SU-DHL-6 (cell line): ENCODE measurements at regions not wholly inside any gene's neighbourhood (a gene's known extent, or its start where the extent isn't known, plus 50 kb on each side); places are given as distances from the start of the nearest gene placed in this dataset.

Experiments
- H2AFZ ChIP-seq: fragments of 200-600 bp; sonication (generic); 2 replicates; pipeline ENCODE4 v1.6.1; 2014; ENCODE audit warnings: low read depth, mild to moderate bottlenecking, moderate library complexity, mixed read lengths, antibody characterized with exemption, low read length; ENCODE audit not compliant: severe bottlenecking
- H3F3A ChIP-seq: fragments of 200-600 bp; shearing (Covaris generic); 2 replicates; pipeline ENCODE4 v1.6.0; 2016; ENCODE audit warnings: antibody characterized with exemption, mild to moderate bottlenecking; ENCODE audit not compliant: insufficient read depth
- H3K27ac ChIP-seq: fragments of 200-600 bp; sonication (generic); 2 replicates; pipeline ENCODE4 v1.5.1; 2016; ENCODE audit warnings: low read depth, mild to moderate bottlenecking, low read length, moderate library complexity, mixed read lengths
- H3K27me3 ChIP-seq: fragments of 200-600 bp; sonication (generic), shearing (Covaris generic); 2 replicates; pipeline ENCODE4 v1.6.0; 2014; ENCODE audit warnings: mild to moderate bottlenecking, low read length
- H3K36me3 ChIP-seq: fragments of 200-600 bp; sonication (generic); 2 replicates; pipeline ENCODE4 v1.6.1; 2014; ENCODE audit warnings: mild to moderate bottlenecking, low read length, mixed read lengths
- H3K4me2 ChIP-seq: fragments of 300-600, 200-600 bp; shearing (Covaris generic), sonication (generic); 2 replicates; pipeline ENCODE4 v1.6.0; 2014; ENCODE audit warnings: low read length, low read depth, mild to moderate bottlenecking; ENCODE audit not compliant: poor library complexity, severe bottlenecking
- H3K4me3 ChIP-seq: fragments of 200-600 bp; sonication (generic); 2 replicates; pipeline ENCODE4 v1.5.1; 2014; ENCODE audit warnings: antibody characterized with exemption, low read length, mild to moderate bottlenecking, mixed read lengths; ENCODE audit not compliant: insufficient read depth, poor library complexity, severe bottlenecking
- H3K79me2 ChIP-seq: fragments of 200-600 bp; sonication (generic); 2 replicates; pipeline ENCODE4 v1.6.1; 2014; ENCODE audit warnings: mild to moderate bottlenecking, low read length, moderate library complexity; ENCODE audit not compliant: insufficient read depth
- H3K9ac ChIP-seq: fragments of 200-600 bp; sonication (generic); 2 replicates; pipeline ENCODE4 v1.7.0; 2014; ENCODE audit warnings: mild to moderate bottlenecking, low read length
- H3K9me2 ChIP-seq: fragments of 200-600 bp; sonication (generic); replicated peaks from 2 replicates; pipeline ENCODE4 v1.6.1; 2014; ENCODE audit warnings: low read length; ENCODE audit not compliant: insufficient read depth
- H3K9me3 ChIP-seq: fragments of 200-600 bp; sonication (generic); 2 replicates; pipeline ENCODE4 v1.6.1; 2014; ENCODE audit warnings: low read length, mixed read lengths; ENCODE audit not compliant: insufficient read depth
- H4K20me1 ChIP-seq: fragments of 200-600 bp; sonication (generic); 2 replicates; pipeline ENCODE4 v1.6.1; 2014; ENCODE audit warnings: low read depth, mild to moderate bottlenecking, antibody characterized with exemption, low read length, moderate library complexity, mixed read lengths
- CTCF ChIP-seq: fragments of 200-600 bp; sonication (generic); IDR thresholded peaks from one replicate; pipeline ENCODE4 v1.5.1; 2017; ENCODE audit warnings: antibody characterized with exemption, mild to moderate bottlenecking, low read length, moderate library complexity; ENCODE audit not compliant: insufficient read depth, poor library complexity, severe bottlenecking
- EZH2phosphoT487 ChIP-seq: fragments of 200-600 bp; sonication (generic), shearing (Covaris generic); conservative IDR thresholded peaks from 2 replicates; pipeline ENCODE4 v1.6.1; 2018; ENCODE audit warnings: mild to moderate bottlenecking, antibody characterized with exemption, low read length, moderate library complexity, mixed read lengths

GRCh38 chr20:21632735-21633053 is 72.8 kb upstream of the PAX1 start:
- Histone ChIP-seq H3K9me2 (no peaks in the 10 kb centered on the region), H3K4me2 (no peak overlapping the region), H3F3A (no peaks in the 10 kb centered on the region), H4K20me1 (no peaks in the 10 kb centered on the region), H3K79me2 (no peaks in the 10 kb centered on the region), H3K9ac (no peak overlapping the region), H2AFZ (no peak overlapping the region), H3K36me3 (no peaks in the 10 kb centered on the region), H3K4me3 (no peak overlapping the region), H3K9me3 (no peaks in the 10 kb centered on the region), H3K27ac (no peak overlapping the region), H3K27me3 (no peaks in the 10 kb centered on the region)
- TF ChIP-seq EZH2phosphoT487: no peak

- Histone ChIP-seq H3K36me3 (no peaks in the 10 kb centered on the region), H3K9ac (no peak overlapping the region), H3K9me3 (no peaks in the 10 kb centered on the region), H3K4me2 (no peak overlapping the region), H3K27ac (no peak overlapping the region), H3K27me3 (no peaks in the 10 kb centered on the region), H3K79me2 (no peaks in the 10 kb centered on the region), H4K20me1 (no peaks in the 10 kb centered on the region), H3F3A (no peaks in the 10 kb centered on the region), H3K9me2 (no peaks in the 10 kb centered on the region; the same call in 1 of the 2 replicates), H3K4me3 (no peak overlapping the region), H2AFZ (no peak overlapping the region)
- TF ChIP-seq EZH2phosphoT487 (no peak), CTCF (no peak)
Observed at GRCh38 chr20:21632031-21632734, 73.3 kb upstream of the PAX1 start.

DNA sequence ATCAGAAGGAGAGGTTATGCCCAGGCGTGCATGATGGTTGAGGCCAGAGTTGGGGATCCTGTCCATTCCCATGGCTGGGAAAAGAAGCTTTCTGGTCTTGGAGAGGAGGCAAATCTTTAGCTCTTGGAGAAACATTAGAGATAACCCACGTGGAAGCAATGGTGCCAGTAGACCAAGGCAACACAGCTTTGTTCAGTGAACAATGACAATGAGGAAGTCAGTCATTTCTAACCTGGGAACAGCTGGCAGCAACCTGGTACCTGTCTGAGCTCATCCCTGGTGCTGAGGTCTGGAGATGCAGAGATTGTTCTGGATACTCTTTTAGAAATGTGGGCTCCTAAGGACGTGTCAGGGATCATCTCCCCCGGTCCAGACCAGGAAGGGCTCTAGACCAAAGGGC is 76.7 kb upstream of the PAX1 start:
- Histone ChIP-seq H3F3A (no peaks in the 10 kb centered on the region), H3K4me2 (no peak overlapping the region), H3K27me3 (no peaks in the 10 kb centered on the region), H3K9me2 (no peaks in the 10 kb centered on the region; the same call in 1 of the 2 replicates), H4K20me1 (no peaks in the 10 kb centered on the region), H3K4me3 (no peak overlapping the region), H3K79me2 (no peaks in the 10 kb centered on the region), H3K36me3 (no peaks in the 10 kb centered on the region), H3K9me3 (no peaks in the 10 kb centered on the region), H2AFZ (no peak overlapping the region), H3K9ac (no peak overlapping the region), H3K27ac (no peak overlapping the region)
- no peak for TF ChIP-seq EZH2phosphoT487
- no peak for TF ChIP-seq CTCF

GRCh38 chr20:21623781-21624094 is 81.7 kb upstream of the PAX1 start:
- no peak overlapping the region for H2AFZ ChIP-seq
- no peak overlapping the region for H3K9ac ChIP-seq
- no peak overlapping the region for H3K4me3 ChIP-seq
- no peaks in the 10 kb centered on the region for H4K20me1 ChIP-seq
- TF ChIP-seq EZH2phosphoT487 (no peak), CTCF (no peak)
- H3F3A ChIP-seq: no peaks in the 10 kb centered on the region
- no peaks in the 10 kb centered on the region for H3K27me3 ChIP-seq
- H3K4me2 ChIP-seq: no peak overlapping the region
- no peaks in the 10 kb centered on the region; the same call in 1 of the 2 replicates for H3K9me2 ChIP-seq
- H3K27ac ChIP-seq: no peak overlapping the region
- no peaks in the 10 kb centered on the region for H3K36me3 ChIP-seq
- no peaks in the 10 kb centered on the region for H3K9me3 ChIP-seq
- no peaks in the 10 kb centered on the region for H3K79me2 ChIP-seq
